H9 (cell line): ENCODE measurements at regions not wholly inside any gene's neighbourhood (a gene's known extent, or its start where the extent isn't known, plus 50 kb on each side); places are given as distances from the start of the nearest gene placed in this dataset.

ENCODE experiments used
- DNase-seq: peaks from one replicate; pipeline ENCODE4 v3.0.0-alpha.2; 2017
- H2AFZ ChIP-seq: one replicate; pipeline ENCODE4 v1.6.1; 2013; ENCODE audit warnings: mild to moderate bottlenecking, low read length, control low read depth, moderate library complexity
- H2AK5ac ChIP-seq: 2 replicates; pipeline ENCODE4 v1.6.1; 2013; ENCODE audit warnings: low read length, control low read depth, mixed read lengths; ENCODE audit not compliant: insufficient read length
- H2BK120ac ChIP-seq: one replicate; pipeline ENCODE4 v1.6.1; 2013; ENCODE audit warnings: low read depth, mild to moderate bottlenecking, low read length, control low read depth, inconsistent platforms; ENCODE audit not compliant: poor library complexity, severe bottlenecking
- H2BK12ac ChIP-seq: 2 replicates; pipeline ENCODE4 v1.6.1; 2013; ENCODE audit warnings: low read length, control low read depth, mixed read lengths, low read depth; ENCODE audit not compliant: insufficient read length
- H2BK15ac ChIP-seq: 2 replicates; pipeline ENCODE4 v1.6.1; 2013; ENCODE audit warnings: low read depth, low read length, control low read depth
- H2BK20ac ChIP-seq: one replicate; pipeline ENCODE4 v1.6.1; 2013; ENCODE audit warnings: low read depth, mild to moderate bottlenecking, low read length, control low read depth, inconsistent platforms; ENCODE audit not compliant: poor library complexity, severe bottlenecking
- H2BK5ac ChIP-seq: 2 replicates; pipeline ENCODE4 v1.6.1; 2013; ENCODE audit warnings: low read length, control low read depth, mixed read lengths; ENCODE audit not compliant: insufficient read length
- H3K14ac ChIP-seq: 2 replicates; pipeline ENCODE4 v1.6.1; 2013; ENCODE audit warnings: low read length, control low read depth; ENCODE audit not compliant: insufficient read depth
- H3K18ac ChIP-seq: 2 replicates; pipeline ENCODE4 v1.6.1; 2013; ENCODE audit warnings: low read depth, mild to moderate bottlenecking, mixed read lengths, low read length, control low read depth; ENCODE audit not compliant: insufficient read length
- H3K23ac ChIP-seq: 2 replicates; pipeline ENCODE4 v1.6.1; 2013; ENCODE audit warnings: low read length, control low read depth, mixed read lengths, low read depth; ENCODE audit not compliant: insufficient read length
- H3K23me2 ChIP-seq: 2 replicates; pipeline ENCODE4 v1.6.1; 2013; ENCODE audit warnings: low read depth, mild to moderate bottlenecking, mixed read lengths, low read length, control low read depth; ENCODE audit not compliant: insufficient read length, poor library complexity, severe bottlenecking
- H3K27ac ChIP-seq: 2 replicates; pipeline ENCODE4 v1.5.1; 2013; ENCODE audit warnings: low read length, control low read depth, mixed read lengths, low read depth; ENCODE audit not compliant: insufficient read length
- H3K27me3 ChIP-seq: 2 replicates; pipeline ENCODE4 v1.6.1; 2013; ENCODE audit warnings: low read length, control low read depth, inconsistent platforms; ENCODE audit not compliant: insufficient read depth
- H3K4ac ChIP-seq: 2 replicates; pipeline ENCODE4 v1.6.1; 2013; ENCODE audit warnings: low read depth, mild to moderate bottlenecking, control low read depth, inconsistent platforms, low read length, moderate library complexity
- H3K4me1 ChIP-seq: 2 replicates; pipeline ENCODE4 v1.6.1; 2013; ENCODE audit warnings: low read length, control low read depth, inconsistent platforms; ENCODE audit not compliant: insufficient read depth
- H3K4me2 ChIP-seq: 2 replicates; pipeline ENCODE4 v1.6.1; 2013; ENCODE audit warnings: low read length, control low read depth, mixed read lengths; ENCODE audit not compliant: insufficient read length, insufficient read depth
- H3K56ac ChIP-seq: 2 replicates; pipeline ENCODE4 v1.6.1; 2013; ENCODE audit warnings: low read depth, mild to moderate bottlenecking, mixed read lengths, low read length, control low read depth; ENCODE audit not compliant: insufficient read length
- H3K79me1 ChIP-seq: 2 replicates; pipeline ENCODE4 v1.6.1; 2013; ENCODE audit warnings: low read depth, mild to moderate bottlenecking, moderate library complexity, low read length, control low read depth, inconsistent platforms; ENCODE audit not compliant: insufficient read depth, poor library complexity, severe bottlenecking
- H3K79me2 ChIP-seq: 2 replicates; pipeline ENCODE4 v1.6.1; 2013; ENCODE audit warnings: low read length, control low read depth, inconsistent platforms; ENCODE audit not compliant: insufficient read depth
- H3K9ac ChIP-seq: 2 replicates; pipeline ENCODE4 v1.6.1; 2013; ENCODE audit warnings: low read length, control low read depth, mixed read lengths; ENCODE audit not compliant: insufficient read length; ENCODE audit errors: extremely low read depth
- H3K9me3 ChIP-seq: one replicate; pipeline ENCODE4 v1.6.1; 2013; ENCODE audit warnings: low read depth, low read length, inconsistent platforms; ENCODE audit not compliant: control insufficient read depth
- H3T11ph ChIP-seq: one replicate; pipeline ENCODE4 v1.6.1; 2013; ENCODE audit warnings: mild to moderate bottlenecking, low read length, control low read depth, inconsistent platforms
- H4K20me1 ChIP-seq: one replicate; pipeline ENCODE4 v1.6.1; 2013; ENCODE audit not compliant: control insufficient read depth, insufficient read length, insufficient read depth
- H4K5ac ChIP-seq: 2 replicates; pipeline ENCODE4 v1.6.1; 2013; ENCODE audit warnings: low read depth, mild to moderate bottlenecking, mixed read lengths, low read length, control low read depth; ENCODE audit not compliant: insufficient read length
- H4K8ac ChIP-seq: replicated peaks from 2 replicates; pipeline ENCODE4 v1.6.1; 2013; ENCODE audit warnings: low read length, control low read depth, mixed read lengths, low read depth; ENCODE audit not compliant: insufficient read length
- H4K91ac ChIP-seq: 2 replicates; pipeline ENCODE4 v1.6.1; 2013; ENCODE audit warnings: low read depth, mild to moderate bottlenecking, moderate library complexity, mixed read lengths, low read length, control low read depth; ENCODE audit not compliant: insufficient read length
- H3K27ac Mint-ChIP-seq, 3 experiments: 2 replicates in 2 of 3; 3 replicates in 1 of 3; pipeline ENCODE4 v1.8.0; 2020 to 2021; ENCODE audit warnings: mixed read lengths in 3 of 3, mild to moderate bottlenecking in 1 of 3, moderate library complexity in 1 of 3
- H3K27me3 Mint-ChIP-seq: 2 replicates; pipeline ENCODE4 v1.8.0; 2021; ENCODE audit warnings: low read depth, mild to moderate bottlenecking, moderate library complexity, mixed read lengths
- H3K36me3 Mint-ChIP-seq, 3 experiments: 2 replicates in 2 of 3; 3 replicates in 1 of 3; pipeline ENCODE4 v1.8.0; 2020 to 2021; ENCODE audit warnings: low read depth in 3 of 3, mixed read lengths in 3 of 3; ENCODE audit not compliant: insufficient read depth in 1 of 3
- H3K4me1 Mint-ChIP-seq, 2 experiments: 2 replicates each; pipeline ENCODE4 v1.8.0; 2020; ENCODE audit warnings: mixed read lengths in 2 of 2
- H3K4me3 Mint-ChIP-seq, 2 experiments: 2 replicates in 1 of 2; 3 replicates in 1 of 2; pipeline ENCODE4 v1.8.0; 2020 to 2021; ENCODE audit warnings: mild to moderate bottlenecking in 2 of 2, mixed read lengths in 2 of 2, moderate library complexity in 1 of 2
- H3K9me3 Mint-ChIP-seq, 2 experiments: 2 replicates in 1 of 2; 3 replicates in 1 of 2; pipeline ENCODE4 v1.8.0; 2020; ENCODE audit warnings: mild to moderate bottlenecking in 2 of 2, mixed read lengths in 2 of 2, moderate library complexity in 1 of 2
- CTCF ChIP-seq: fragments of 200-600 bp; sonication (generic); conservative IDR thresholded peaks from 3 replicates; pipeline ENCODE4 v1.8.0; 2021; ENCODE audit warnings: antibody characterized with exemption, mild to moderate bottlenecking

DNA sequence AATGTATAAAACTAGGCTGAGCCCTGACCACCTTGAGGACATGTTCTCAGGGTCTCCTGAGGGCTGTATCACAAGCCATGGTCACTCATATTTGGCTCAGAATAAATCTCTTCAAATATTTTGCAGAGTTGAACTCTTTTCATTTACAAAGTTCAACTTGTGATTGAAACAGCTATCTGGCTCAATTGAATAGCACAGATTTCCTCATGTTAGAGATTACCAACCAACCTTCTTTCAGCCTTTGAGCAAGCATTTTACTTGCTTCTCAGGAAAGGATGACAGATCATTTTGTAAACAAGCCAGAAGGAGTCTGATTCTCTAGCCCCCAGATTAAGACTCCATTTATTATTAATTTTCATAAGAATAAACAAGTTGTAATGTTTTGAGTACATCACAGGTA, 111.0 kb upstream of the DOK5 start:
- no peak overlapping the region for H3K4me3 Mint-ChIP-seq
- no peak overlapping the region for H3K27ac Mint-ChIP-seq
- Histone ChIP-seq H3K23ac (no peak overlapping the region), H3K56ac (no peak overlapping the region), H4K20me1 (no peaks in the 10 kb centered on the region), H3K14ac (no peak overlapping the region), H3K23me2 (no peaks in the 10 kb centered on the region), H2BK120ac (no peak overlapping the region), H3T11ph (no peak overlapping the region), H3K27me3 (no peaks in the 10 kb centered on the region), H3K79me1 (no peaks in the 10 kb centered on the region), H2BK15ac (no peak overlapping the region), H2BK5ac (no peak overlapping the region), H2AK5ac (no peak overlapping the region), H3K4me1 (peaks cover 7% of the 10 kb centered on the region; the same call in 1 of the 2 replicates), H3K18ac (no peak overlapping the region), H3K4me2 (no peak overlapping the region), H3K9ac (no peak overlapping the region), H4K91ac (no peak overlapping the region), H3K27ac (no peak overlapping the region), H2BK12ac (no peak overlapping the region), H3K9me3 (no peaks in the 10 kb centered on the region), H2AFZ (no peak overlapping the region), H2BK20ac (no peak overlapping the region), H4K5ac (no peak overlapping the region), H3K79me2 (no peaks in the 10 kb centered on the region), H4K8ac (no peak overlapping the region), H3K4ac (no peak overlapping the region)
- H3K36me3 Mint-ChIP-seq = peaks cover 0 to 8% (median 0%) of the 10 kb centered on the region in 3 experiments; a peak in 3 of 7 replicates
- no peak for DNase-seq
- no peaks in the 10 kb centered on the region for H3K27me3 Mint-ChIP-seq
- peaks cover 28 to 33% of the 10 kb centered on the region in 2 experiments for H3K4me1 Mint-ChIP-seq
- H3K9me3 Mint-ChIP-seq = peaks cover 0 to 6% of the 10 kb centered on the region in 2 experiments; a peak in 2 of 5 replicates
- TF ChIP-seq CTCF = no peak
